Upper lobe of left lung (tissue), 4 donors: ENCODE measurements at regions not wholly inside any gene's neighbourhood (a gene's known extent, or its start where the extent isn't known, plus 50 kb on each side); places are given as distances from the start of the nearest gene placed in this dataset.

ENCODE experiments used
- CTCF ChIP-seq, 6 experiments: fragments of 450-650 bp in 4 of 6; fragments of 200-600 bp in 2 of 6; sonication (generic) in 2 of 6; IDR thresholded peaks; one replicate each; pipeline ENCODE4 v1.5.1; 2016 to 2019; ENCODE audit warnings: antibody characterized with exemption in 6 of 6
- EP300 ChIP-seq, 4 donors: sonication (generic); formaldehyde crosslinking; IDR thresholded peaks; one replicate each; pipeline ENCODE4 v1.5.1; 2017; ENCODE audit warnings: antibody characterized with exemption in 4 of 4, control low read depth in 2 of 4
- POLR2A ChIP-seq, 4 donors: fragments of 450-650 bp; IDR thresholded peaks; one replicate each; pipeline ENCODE4 v1.5.1; 2016 to 2017; ENCODE audit warnings: antibody characterized with exemption in 4 of 4, mild to moderate bottlenecking in 2 of 4
- POLR2AphosphoS5 ChIP-seq, 2 donors: sonication (generic); formaldehyde crosslinking; IDR thresholded peaks; one replicate each; pipeline ENCODE4 v1.5.1; 2017; ENCODE audit warnings: antibody characterized with exemption in 2 of 2

- TF ChIP-seq CTCF (IDR thresholded peaks at IDR 0.05) (no peak), POLR2AphosphoS5 (IDR thresholded peaks at IDR 0.05) (no peak), POLR2A (IDR thresholded peaks at IDR 0.05) (no peak), EP300 (IDR thresholded peaks at IDR 0.05) (no peak)
These were observed 320.3 kb downstream of the PCDH19 start for GRCh38 chrX:100089724-100090123.
